ENCODE measurements at regions not wholly inside any gene's neighbourhood (a gene's known extent, or its start where the extent isn't known, plus 50 kb on each side); places are given as distances from the start of the nearest gene placed in this dataset.

DNA sequence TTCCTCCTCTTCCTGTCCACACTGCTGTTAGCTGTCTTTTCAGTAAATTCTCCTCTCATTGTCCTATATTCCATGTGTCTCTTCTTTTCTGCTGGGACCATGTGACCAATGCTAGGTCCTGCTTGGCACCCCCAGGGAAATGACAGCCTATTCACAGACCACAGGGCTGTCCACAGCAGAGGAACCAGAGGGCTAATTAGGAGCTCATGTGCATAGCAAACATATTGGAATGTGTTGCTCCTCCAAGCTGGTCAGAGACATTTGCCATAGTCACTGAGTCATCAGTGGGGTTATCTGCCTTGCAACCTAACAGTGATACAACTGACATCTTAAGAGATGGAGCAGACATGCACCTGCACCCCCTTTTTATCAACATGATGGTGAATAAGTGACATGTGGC lies 67.9 kb upstream of the PUDP start:
- peaks cover 2% of the 10 kb centered on the region for H3K9me3 Mint-ChIP-seq (ENCODE audit: low read depth, unreplicated experiment)
- CTCF ChIA-PET: no interaction called here
- no peaks in the 10 kb centered on the region for H3K36me3 Mint-ChIP-seq (ENCODE audit: insufficient read depth, unreplicated experiment)
- no peaks in the 10 kb centered on the region for H3K4me1 Mint-ChIP-seq (ENCODE audit: low read depth, unreplicated experiment)
- no peak overlapping the region for H3K27ac Mint-ChIP-seq (ENCODE audit: unreplicated experiment)
- H3K4me3 Mint-ChIP-seq (ENCODE audit: low read depth, unreplicated experiment): no peak overlapping the region
- H3K27me3 Mint-ChIP-seq (ENCODE audit: unreplicated experiment): no peaks in the 10 kb centered on the region
- DNase-seq: no peak
- no peak for TF ChIP-seq CTCF (IDR thresholded peaks at IDR 0.05; ENCODE audit: unreplicated experiment)
- BruUV-seq (replicated peaks): no TSS peak
- intact Hi-C loops (cut with micrococcal nuclease; ENCODE audit: unreplicated experiment): no loop called here

DNA sequence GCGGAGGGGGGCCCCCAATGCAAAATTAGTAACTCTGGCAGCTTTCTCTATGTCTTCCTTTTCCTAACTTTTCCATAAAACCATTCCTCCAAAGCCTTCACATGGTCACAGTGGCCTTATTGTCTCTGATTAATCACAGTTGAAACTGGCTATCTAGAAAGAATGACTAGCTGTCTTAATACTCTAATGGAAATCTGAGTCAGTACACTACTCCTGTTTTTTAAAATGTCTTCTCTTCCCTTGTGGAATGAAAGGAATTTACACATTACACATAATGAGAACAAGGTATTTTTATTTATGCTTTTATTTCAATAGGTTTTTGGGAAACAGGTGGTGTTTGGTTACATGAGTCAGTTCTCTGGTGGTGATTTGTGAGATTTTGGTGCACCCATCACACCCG lies 66.3 kb upstream of the PUDP start:
- TF ChIP-seq CTCF (IDR thresholded peaks at IDR 0.05; ENCODE audit: unreplicated experiment): no peak
- CTCF ChIA-PET: no interaction called here
- Mint-ChIP-seq H3K4me1 (ENCODE audit: low read depth, unreplicated experiment) (no peaks in the 10 kb centered on the region), H3K27ac (ENCODE audit: unreplicated experiment) (no peak overlapping the region), H3K27me3 (ENCODE audit: unreplicated experiment) (no peaks in the 10 kb centered on the region), H3K36me3 (ENCODE audit: insufficient read depth, unreplicated experiment) (no peaks in the 10 kb centered on the region), H3K9me3 (ENCODE audit: low read depth, unreplicated experiment) (no peaks in the 10 kb centered on the region), H3K4me3 (ENCODE audit: low read depth, unreplicated experiment) (no peak overlapping the region)
- DNase-seq: no peak
- intact Hi-C loops (cut with micrococcal nuclease; ENCODE audit: unreplicated experiment): no loop called here
- no TSS peak for BruUV-seq (replicated peaks)

DNA sequence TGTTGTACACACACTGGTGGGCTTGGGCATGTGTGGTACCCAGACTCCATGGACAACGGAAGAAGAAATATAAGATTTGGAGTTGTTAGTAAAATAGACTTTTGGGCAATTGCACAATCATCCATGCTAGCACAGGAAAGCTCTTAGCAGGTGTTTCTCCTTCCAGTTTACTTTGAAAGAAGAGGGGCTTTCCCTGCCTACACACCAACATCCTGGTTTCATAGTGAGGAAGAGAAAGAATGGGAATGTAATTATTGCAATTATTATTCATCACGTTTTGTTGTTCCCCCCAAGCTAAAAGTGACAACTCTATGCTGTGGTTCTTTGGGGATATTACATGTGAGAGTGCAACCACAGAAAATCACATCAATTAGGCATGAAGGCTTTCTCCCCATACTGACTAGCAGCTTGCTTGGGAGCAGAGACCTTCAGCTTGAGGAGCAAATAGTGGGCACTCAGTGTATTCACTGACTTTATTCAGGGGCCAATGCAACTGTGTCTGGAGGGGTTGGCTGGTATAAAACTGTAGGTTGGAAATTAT lies 57.2 kb upstream of the PUDP start:
- Mint-ChIP-seq H3K4me1 (ENCODE audit: low read depth, unreplicated experiment) (no peaks in the 10 kb centered on the region), H3K27me3 (ENCODE audit: unreplicated experiment) (no peaks in the 10 kb centered on the region), H3K4me3 (ENCODE audit: low read depth, unreplicated experiment) (no peak overlapping the region), H3K9me3 (ENCODE audit: low read depth, unreplicated experiment) (no peaks in the 10 kb centered on the region), H3K36me3 (ENCODE audit: insufficient read depth, unreplicated experiment) (no peaks in the 10 kb centered on the region), H3K27ac (ENCODE audit: unreplicated experiment) (no peak overlapping the region)
- BruUV-seq (replicated peaks): no TSS peak
- intact Hi-C loops (cut with micrococcal nuclease; ENCODE audit: unreplicated experiment): no loop called here
- CTCF ChIA-PET: no interaction called here
- TF ChIP-seq CTCF (IDR thresholded peaks at IDR 0.05; ENCODE audit: unreplicated experiment): no peak
- no peak for DNase-seq

DNA sequence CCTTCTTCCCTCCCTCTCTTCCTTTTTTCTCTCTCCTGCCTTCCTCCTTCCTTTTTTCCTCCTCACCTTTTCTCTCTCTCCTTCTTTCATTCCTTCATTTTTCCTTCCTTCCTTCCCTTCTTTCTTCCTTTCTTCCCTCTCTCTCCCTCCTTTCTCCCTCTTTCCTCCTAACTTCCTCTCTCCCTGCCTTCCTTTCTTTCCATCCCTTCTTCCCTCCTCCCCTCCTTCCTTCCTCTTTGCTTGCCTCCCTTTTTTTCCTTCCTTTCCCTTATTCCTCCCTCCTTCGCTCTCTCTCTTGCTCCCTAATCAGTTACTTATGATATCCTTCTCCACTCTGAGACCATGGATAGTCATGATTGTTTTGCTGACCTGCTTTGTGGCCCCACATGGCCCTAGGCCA lies 56.7 kb upstream of the PUDP start:
- TF ChIP-seq CTCF (IDR thresholded peaks at IDR 0.05; ENCODE audit: unreplicated experiment): no peak

More for the DNA sequence above, 56.7 kb upstream of the PUDP start:
- CTCF ChIA-PET: no interaction called here
- H3K36me3 Mint-ChIP-seq (ENCODE audit: insufficient read depth, unreplicated experiment): no peaks in the 10 kb centered on the region
- no peak overlapping the region for H3K27ac Mint-ChIP-seq (ENCODE audit: unreplicated experiment)
- intact Hi-C loops (cut with micrococcal nuclease; ENCODE audit: unreplicated experiment): no loop called here
- no peaks in the 10 kb centered on the region for H3K4me1 Mint-ChIP-seq (ENCODE audit: low read depth, unreplicated experiment)
- no peak overlapping the region for H3K4me3 Mint-ChIP-seq (ENCODE audit: low read depth, unreplicated experiment)
- no peaks in the 10 kb centered on the region for H3K27me3 Mint-ChIP-seq (ENCODE audit: unreplicated experiment)
- no peaks in the 10 kb centered on the region for H3K9me3 Mint-ChIP-seq (ENCODE audit: low read depth, unreplicated experiment)
- BruUV-seq (replicated peaks): no TSS peak
- DNase-seq: no peak
